ENCODE measurements at regions not wholly inside any gene's neighbourhood (a gene's known extent, or its start where the extent isn't known, plus 50 kb on each side); places are given as distances from the start of the nearest gene placed in this dataset.

DNA sequence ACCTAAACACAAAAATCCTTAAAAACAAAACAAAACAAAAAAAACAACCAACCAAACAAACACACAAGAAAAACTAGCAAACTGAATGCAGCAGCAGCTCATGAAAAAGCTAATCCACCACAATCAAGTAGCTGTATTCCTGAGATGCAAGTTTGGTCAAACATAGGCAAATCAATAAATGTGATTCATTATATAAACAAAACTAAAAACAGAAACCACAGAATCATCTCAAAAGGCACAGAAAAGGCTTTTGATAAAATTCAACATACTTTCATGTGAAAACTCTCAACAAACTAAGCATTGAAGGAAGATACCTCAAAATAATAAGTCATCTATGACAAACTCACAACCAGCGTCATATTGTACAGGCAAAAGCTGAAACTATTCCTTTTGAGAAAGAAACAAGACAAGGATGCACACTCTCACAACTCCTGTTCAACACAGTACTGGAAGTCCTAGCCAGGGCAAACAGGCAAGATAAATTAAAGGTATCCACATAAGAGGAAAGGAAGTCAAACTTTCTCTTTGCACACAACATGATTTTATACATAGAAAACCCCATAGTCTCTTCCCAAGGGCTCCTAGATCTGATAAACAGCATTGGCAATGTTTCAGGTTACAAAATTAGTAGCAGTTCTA, 495.1 kb upstream of the SGO1 start:
- Histone ChIP-seq H3K56ac (ENCODE audit: extremely low read depth, insufficient read depth, low read length) (no peak overlapping the region), H3K36me3 (ENCODE audit: control insufficient read depth, insufficient read depth, low read length) (no peaks in the 10 kb centered on the region), H2AK9ac (replicated peaks; ENCODE audit: low read depth, low read length, poor library complexity) (no peak overlapping the region), H3K23ac (ENCODE audit: low read depth, low read length) (no peak overlapping the region), H4K5ac (ENCODE audit: low read depth, low read length) (no peak overlapping the region), H3K9me1 (ENCODE audit: insufficient read depth, low read length) (no peaks in the 10 kb centered on the region), H4K91ac (ENCODE audit: insufficient read depth, low read depth, low read length) (no peak overlapping the region), H3K27ac (ENCODE audit: insufficient read depth, low read length) (no peak overlapping the region), H3K9ac (ENCODE audit: low read depth, low read length) (no peak overlapping the region), H3K79me1 (ENCODE audit: low read depth in 1 of 2, low read length in 2 of 2) (no peaks in the 10 kb centered on the region), H4K20me1 (ENCODE audit: insufficient read depth, low read length) (no peaks in the 10 kb centered on the region), H3K14ac (replicated peaks; ENCODE audit: low read depth, low read length) (no peak overlapping the region), H3K4me3 (ENCODE audit: insufficient read depth, low read depth, low read length) (no peak overlapping the region), H2BK5ac (ENCODE audit: low read depth, low read length, poor library complexity, severe bottlenecking) (no peak overlapping the region), H2BK15ac (ENCODE audit: low read depth, low read length) (no peak overlapping the region), H3K27me3 (ENCODE audit: control insufficient read depth, insufficient read depth, low read length) (no peaks in the 10 kb centered on the region), H4K8ac (ENCODE audit: low read depth in 2 of 2, low read length in 2 of 2) (no peak overlapping the region), H2AFZ (replicated peaks; ENCODE audit: low read length, poor library complexity) (no peak overlapping the region), H3K18ac (ENCODE audit: low read depth, low read length) (no peak overlapping the region), H3K4me2 (ENCODE audit: low read depth, low read length) (no peak overlapping the region), H3K4me1 (ENCODE audit: control insufficient read depth, insufficient read depth, low read length) (no peaks in the 10 kb centered on the region), H2BK120ac (ENCODE audit: low read depth, low read length) (no peak overlapping the region), H3K9me3 (ENCODE audit: control insufficient read depth, insufficient read depth, low read length) (no peaks in the 10 kb centered on the region), H2AK5ac (ENCODE audit: low read depth, low read length) (no peak overlapping the region), H3K4ac (ENCODE audit: low read depth, low read length) (no peak overlapping the region), H2BK20ac (ENCODE audit: low read depth, low read length) (no peak overlapping the region)
- TF ChIP-seq SMC3 (IDR thresholded peaks at IDR 0.05; ENCODE audit: low read depth, low read length): no peak
- no peak for TF ChIP-seq RCOR1 (IDR thresholded peaks at IDR 0.05; ENCODE audit: insufficient replicate concordance, low read length)
- no peak for TF ChIP-seq MXI1 (IDR thresholded peaks at IDR 0.05; ENCODE audit: borderline replicate concordance, low read depth, low read length)
- TF ChIP-seq NFE2L2 (IDR thresholded peaks at IDR 0.05; ENCODE audit: low read depth, low read length): no peak
- DNase-seq (no peak), ATAC-seq (ENCODE audit: low read depth) (no peak)
- BruUV-seq (replicated peaks): no TSS peak
- in situ Hi-C loops (cut with MboI; ENCODE audit: low sequenced_read_pairs): no loop called here
- dilution Hi-C loops (cut with HindIII; ENCODE audit: low sequenced_read_pairs, unreplicated experiment): no loop called here
- ChIA-PET CTCF (no interaction called here), POLR2A (ENCODE audit: unreplicated experiment) (no interaction called here)
- no CpG with 5 or more reads among the region's 1 CpG for WGBS, 2 experiments (ENCODE audit: extremely low coverage in 2 of 2, insufficient read length in 1 of 2)
- intact Hi-C loops (cut with micrococcal nuclease): no loop called here
